ENCODE measurements at regions not wholly inside any gene's neighbourhood (a gene's known extent, or its start where the extent isn't known, plus 50 kb on each side); places are given as distances from the start of the nearest gene placed in this dataset.

GRCh38 chr5:88976914-88977313 lies 93.9 kb upstream of the MEF2C start:
- ATAC-seq: no peak
- no peak for TF ChIP-seq ZNF8 (CRISPR knock-in tag; IDR thresholded peaks at IDR 0.05)
- no peak for TF ChIP-seq ARNTL (CRISPR knock-in tag; IDR thresholded peaks at IDR 0.05; ENCODE audit: borderline replicate concordance, low read depth)
- TF ChIP-seq BACH2 (CRISPR knock-in tag; IDR thresholded peaks at IDR 0.05; ENCODE audit: borderline replicate concordance): no peak
- TF ChIP-seq ISL1 (CRISPR knock-in tag; IDR thresholded peaks at IDR 0.05): no peak
- TF ChIP-seq ZNF70 (CRISPR knock-in tag; IDR thresholded peaks at IDR 0.05): no peak
- TF ChIP-seq SNAI2 (CRISPR knock-in tag; IDR thresholded peaks at IDR 0.05): no peak
- no peak for TF ChIP-seq TCF4 (CRISPR knock-in tag; IDR thresholded peaks at IDR 0.05; ENCODE audit: borderline replicate concordance)
- TF ChIP-seq PATZ1 (CRISPR knock-in tag; IDR thresholded peaks at IDR 0.05; ENCODE audit: borderline replicate concordance): no peak
- no peak for TF ChIP-seq TSHZ2 (CRISPR knock-in tag; IDR thresholded peaks at IDR 0.05)
- TF ChIP-seq GLIS3 (CRISPR knock-in tag; IDR thresholded peaks at IDR 0.05): no peak
- no peak for TF ChIP-seq ZC3H10 (CRISPR knock-in tag; IDR thresholded peaks at IDR 0.05)
- no peak for TF ChIP-seq ZNF565 (CRISPR knock-in tag; conservative IDR thresholded peaks at IDR 0.05; ENCODE audit: low read depth)

- no peak for ATAC-seq
- no peak for TF ChIP-seq ZNF70 (CRISPR knock-in tag; IDR thresholded peaks at IDR 0.05)
- no peak for TF ChIP-seq ZFP3 (CRISPR knock-in tag; IDR thresholded peaks at IDR 0.05)
- TF ChIP-seq CSRNP3 (CRISPR knock-in tag; IDR thresholded peaks at IDR 0.05): no peak
- TF ChIP-seq ISL1 (CRISPR knock-in tag; IDR thresholded peaks at IDR 0.05): no peak
- no peak for TF ChIP-seq TCF4 (CRISPR knock-in tag; IDR thresholded peaks at IDR 0.05; ENCODE audit: borderline replicate concordance)
- TF ChIP-seq POU6F1 (CRISPR knock-in tag; IDR thresholded peaks at IDR 0.05; ENCODE audit: borderline replicate concordance, low read depth): no peak
Measured at GRCh38 chr5:88967633-88968585, 84.9 kb upstream of the MEF2C start.

- TF ChIP-seq ZNF8 (CRISPR knock-in tag; IDR thresholded peaks at IDR 0.05): no peak
- no peak for ATAC-seq
Measured at GRCh38 chr5:88964831-88965230, 81.8 kb upstream of the MEF2C start.

- no peak for ATAC-seq
- TF ChIP-seq TOX (CRISPR knock-in tag; IDR thresholded peaks at IDR 0.05; ENCODE audit: borderline replicate concordance): no peak
- no peak for TF ChIP-seq OSR1 (CRISPR knock-in tag; IDR thresholded peaks at IDR 0.05)
- TF ChIP-seq RARB (CRISPR knock-in tag; IDR thresholded peaks at IDR 0.05): no peak
- no peak for TF ChIP-seq CSDC2 (CRISPR knock-in tag; IDR thresholded peaks at IDR 0.05)
- TF ChIP-seq ZNF70 (CRISPR knock-in tag; IDR thresholded peaks at IDR 0.05): no peak
- TF ChIP-seq TCF4 (CRISPR knock-in tag; IDR thresholded peaks at IDR 0.05; ENCODE audit: borderline replicate concordance): no peak
- no peak for TF ChIP-seq CSRNP3 (CRISPR knock-in tag; IDR thresholded peaks at IDR 0.05)
- TF ChIP-seq SNAI2 (CRISPR knock-in tag; IDR thresholded peaks at IDR 0.05): no peak
- TF ChIP-seq ARNTL (CRISPR knock-in tag; IDR thresholded peaks at IDR 0.05; ENCODE audit: borderline replicate concordance, low read depth): no peak
- no peak for TF ChIP-seq BACH2 (CRISPR knock-in tag; IDR thresholded peaks at IDR 0.05; ENCODE audit: borderline replicate concordance)
- no peak for TF ChIP-seq CREB5 (CRISPR knock-in tag; IDR thresholded peaks at IDR 0.05; ENCODE audit: low read depth)
- TF ChIP-seq ZNF565 (CRISPR knock-in tag; conservative IDR thresholded peaks at IDR 0.05; ENCODE audit: low read depth): no peak
- TF ChIP-seq TSHZ2 (CRISPR knock-in tag; IDR thresholded peaks at IDR 0.05): no peak
Measured at GRCh38 chr5:88957013-88957412, 74.0 kb upstream of the MEF2C start.
